MM.1S (cell line): ENCODE measurements at regions not wholly inside any gene's neighbourhood (a gene's known extent, or its start where the extent isn't known, plus 50 kb on each side); places are given as distances from the start of the nearest gene placed in this dataset.
"Not testable (repeated sequence)": the region's sequence is repeated elsewhere in the genome, so short reads cannot be mapped to it uniquely, and the experiment has no call there.

Experiments
- DNase-seq: peaks from one replicate; pipeline ENCODE4 v3.0.0-alpha.2; 2015
- H2AFZ ChIP-seq: fragments of 300-600 bp; sonication (generic); 2 replicates; pipeline ENCODE4 v1.6.0; 2016; ENCODE audit warnings: antibody characterized with exemption, low read length
- H3F3A ChIP-seq: fragments of 300-600 bp; sonication (generic); 2 replicates; pipeline ENCODE4 v1.6.1; 2016; ENCODE audit warnings: mild to moderate bottlenecking, antibody characterized with exemption, low read length, moderate library complexity, mixed read lengths; ENCODE audit not compliant: insufficient read depth
- H3K27ac ChIP-seq: fragments of 300-600 bp; sonication (generic); 2 replicates; pipeline ENCODE4 v1.5.1; 2016; ENCODE audit warnings: mild to moderate bottlenecking, low read length
- H3K27me3 ChIP-seq: fragments of 300-600 bp; sonication (generic); replicated peaks from 2 replicates; pipeline ENCODE4 v1.6.0; 2016; ENCODE audit warnings: low read length; ENCODE audit not compliant: insufficient read depth
- H3K36me3 ChIP-seq: fragments of 300-600 bp; sonication (generic); replicated peaks from 2 replicates; pipeline ENCODE4 v1.6.1; 2016; ENCODE audit warnings: mild to moderate bottlenecking, low read length, mixed read lengths; ENCODE audit not compliant: insufficient read depth
- H3K4me1 ChIP-seq: fragments of 300-600 bp; sonication (generic); 2 replicates; pipeline ENCODE4 v1.6.1; 2016; ENCODE audit warnings: low read length, mixed read lengths
- H3K4me2 ChIP-seq: fragments of 300-600 bp; sonication (generic); 2 replicates; pipeline ENCODE4 v1.6.0; 2016; ENCODE audit warnings: low read depth, low read length
- H3K4me3 ChIP-seq: fragments of 300-600 bp; sonication (generic); 2 replicates; pipeline ENCODE4 v1.5.1; 2016; ENCODE audit warnings: low read length, mixed read lengths
- H3K79me2 ChIP-seq: fragments of 300-600 bp; sonication (generic); 2 replicates; pipeline ENCODE4 v1.6.1; 2016; ENCODE audit warnings: mixed run types, low read length, mixed read lengths
- H3K9ac ChIP-seq: fragments of 300-600 bp; sonication (generic); 2 replicates; pipeline ENCODE4 v1.6.1; 2016; ENCODE audit warnings: low read length, mixed read lengths
- H3K9me2 ChIP-seq: fragments of 300-600 bp; sonication (generic); replicated peaks from 2 replicates; pipeline ENCODE4 v1.6.1; 2016; ENCODE audit warnings: mild to moderate bottlenecking, low read length, mixed read lengths; ENCODE audit not compliant: insufficient read depth
- H3K9me3 ChIP-seq: fragments of 300-600 bp; sonication (generic); replicated peaks from 2 replicates; pipeline ENCODE4 v1.6.1; 2016; ENCODE audit warnings: mild to moderate bottlenecking, low read length, mixed read lengths; ENCODE audit not compliant: insufficient read depth
- H4K20me1 ChIP-seq: fragments of 300-600 bp; sonication (generic); 2 replicates; pipeline ENCODE4 v1.6.1; 2016; ENCODE audit warnings: mild to moderate bottlenecking, low read length, moderate library complexity, mixed read lengths; ENCODE audit not compliant: insufficient read depth

DNA sequence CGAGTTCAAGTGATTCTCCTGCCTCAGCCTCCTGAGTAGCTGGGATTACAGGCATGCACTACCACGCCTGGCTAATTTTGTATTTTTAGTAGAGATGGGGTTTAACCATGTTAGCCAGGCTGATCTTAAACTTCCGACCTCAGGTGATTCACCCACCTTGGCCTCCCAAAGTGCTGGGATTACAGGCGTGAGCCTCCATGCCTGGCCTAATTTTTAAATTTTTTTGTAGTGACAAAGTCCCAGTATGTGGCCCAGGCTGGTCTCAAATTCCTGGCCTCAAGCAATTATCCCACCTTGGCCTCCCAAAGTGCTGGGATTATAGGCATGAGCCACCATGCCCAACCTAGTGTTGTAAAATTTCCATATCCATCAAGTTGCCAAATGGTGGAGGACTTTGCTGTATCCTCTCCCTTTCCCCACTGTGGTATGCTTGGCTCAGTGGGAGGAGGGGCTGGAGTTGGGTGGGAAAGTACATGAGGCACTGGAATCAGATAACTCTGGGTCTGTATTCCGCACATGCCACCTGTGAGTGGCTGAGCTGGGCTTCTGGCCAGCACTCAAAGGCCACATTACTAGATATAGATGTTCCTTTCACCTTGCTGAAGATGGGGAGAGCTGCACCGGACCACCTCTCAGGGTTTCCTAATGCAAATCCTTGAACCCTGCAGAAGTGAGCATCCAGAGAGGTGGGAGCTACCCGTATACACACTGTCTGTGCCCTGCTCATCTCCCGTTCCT, 252.6 kb downstream of the GOLGA6L6 start:
- H3K4me2 ChIP-seq, DNase-seq, H2AFZ ChIP-seq, H3F3A ChIP-seq, H3K9me3 ChIP-seq, H3K27me3 ChIP-seq, H4K20me1 ChIP-seq, H3K36me3 ChIP-seq, H3K4me1 ChIP-seq, H3K27ac ChIP-seq, H3K9me2 ChIP-seq, H3K79me2 ChIP-seq, H3K9ac ChIP-seq, H3K4me3 ChIP-seq: not testable (repeated sequence)

DNA sequence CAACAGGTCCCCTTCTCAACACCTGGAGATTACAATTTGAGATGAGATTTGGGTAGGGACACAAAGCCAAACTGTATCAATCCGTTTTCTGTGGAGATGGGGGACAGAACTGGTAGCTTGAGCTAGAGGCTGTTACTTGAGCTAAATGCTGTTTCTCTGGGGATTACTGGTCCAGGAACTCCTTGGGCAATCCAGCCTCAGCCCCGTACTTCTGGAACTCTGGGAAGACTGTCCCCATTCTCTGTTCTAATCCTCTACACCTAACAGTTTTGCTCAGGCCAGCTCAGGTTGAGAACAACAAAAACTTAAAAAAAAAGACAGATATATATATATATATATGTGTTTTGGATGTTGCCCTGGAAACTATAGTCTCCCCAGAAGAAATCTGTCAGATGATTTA, 255.0 kb downstream of the GOLGA6L6 start:
- H3F3A ChIP-seq, H3K4me1 ChIP-seq, H3K27me3 ChIP-seq, H3K27ac ChIP-seq, H3K4me3 ChIP-seq, H3K4me2 ChIP-seq, H4K20me1 ChIP-seq, H3K9me2 ChIP-seq, H3K79me2 ChIP-seq, H2AFZ ChIP-seq, H3K9ac ChIP-seq, H3K36me3 ChIP-seq, DNase-seq, H3K9me3 ChIP-seq: not testable (repeated sequence)

DNA sequence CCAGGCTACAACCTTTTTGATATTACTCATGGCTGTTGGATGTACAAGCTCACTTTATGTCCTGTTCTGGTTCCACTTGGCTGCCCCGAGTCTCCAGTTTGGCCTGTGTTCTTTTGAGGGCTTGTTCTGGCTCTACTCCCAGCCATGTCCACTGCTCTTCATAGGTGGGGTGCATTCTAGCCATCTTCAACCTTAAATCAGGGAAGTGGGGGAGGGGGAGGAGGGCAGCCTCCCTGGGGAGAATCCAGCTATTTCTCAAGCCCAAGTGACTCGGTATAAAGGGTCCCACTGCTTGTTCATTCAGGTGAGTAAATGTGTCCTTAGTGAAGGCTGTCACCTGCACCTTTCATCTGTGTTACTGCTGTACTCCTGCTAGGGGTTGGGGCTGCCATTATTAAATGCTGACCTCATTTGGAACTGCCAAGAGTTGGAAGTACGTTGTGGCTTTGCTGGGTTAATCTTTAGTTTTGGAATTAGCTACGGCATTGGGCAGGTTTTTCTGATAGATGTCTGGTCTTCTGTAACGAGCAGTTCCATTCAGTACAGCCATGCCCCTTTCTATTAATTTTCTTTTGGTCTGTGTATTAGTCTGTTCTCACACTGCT, 255.8 kb downstream of the GOLGA6L6 start:
- H3K9ac ChIP-seq, H3K9me3 ChIP-seq, H3K79me2 ChIP-seq, H3K4me1 ChIP-seq, H2AFZ ChIP-seq, H3K4me3 ChIP-seq, H3K27ac ChIP-seq, H3K27me3 ChIP-seq, H3F3A ChIP-seq, H3K9me2 ChIP-seq, H4K20me1 ChIP-seq, H3K36me3 ChIP-seq, H3K4me2 ChIP-seq, DNase-seq: not testable (repeated sequence)

GRCh38 chr15:20284891-20285535, 256.6 kb downstream of the GOLGA6L6 start:
- H3K9ac ChIP-seq, H3K4me2 ChIP-seq, H3K9me2 ChIP-seq, H3F3A ChIP-seq, DNase-seq, H3K79me2 ChIP-seq, H3K27me3 ChIP-seq, H4K20me1 ChIP-seq, H3K4me1 ChIP-seq, H3K4me3 ChIP-seq, H3K9me3 ChIP-seq, H3K27ac ChIP-seq, H2AFZ ChIP-seq, H3K36me3 ChIP-seq: not testable (repeated sequence)

- not testable (repeated sequence) for H3K9me3 ChIP-seq, H3K4me3 ChIP-seq, H4K20me1 ChIP-seq, H3K79me2 ChIP-seq, H3K9ac ChIP-seq, H3K36me3 ChIP-seq, H3K4me1 ChIP-seq, H3K27me3 ChIP-seq, DNase-seq, H3K27ac ChIP-seq, H3F3A ChIP-seq, H3K9me2 ChIP-seq, H2AFZ ChIP-seq, H3K4me2 ChIP-seq
Observed at GRCh38 chr15:20283651-20284050, 257.9 kb downstream of the GOLGA6L6 start.

- Histone ChIP-seq H3K4me2 (peak overlapping the region; percentile 10; the same call in 1 of the 2 replicates), H2AFZ (0 out of 2 replicates have a peak overlapping the region, but pooled peaks have one; percentile 17), H3K4me3 (peak overlapping the region; percentile 8; the same call in 1 of the 2 replicates)
- not testable (repeated sequence) for H3F3A ChIP-seq, H3K9me2 ChIP-seq, H3K9me3 ChIP-seq, H3K4me1 ChIP-seq, DNase-seq, H3K27me3 ChIP-seq, H3K36me3 ChIP-seq, H4K20me1 ChIP-seq, H3K27ac ChIP-seq, H3K79me2 ChIP-seq, H3K9ac ChIP-seq
Observed at GRCh38 chr15:20282491-20282943, 259.1 kb downstream of the GOLGA6L6 start.

- not testable (repeated sequence) for H3K9me2 ChIP-seq, H3K9ac ChIP-seq, H4K20me1 ChIP-seq, H3F3A ChIP-seq, H3K36me3 ChIP-seq, H2AFZ ChIP-seq, H3K4me2 ChIP-seq, H3K4me3 ChIP-seq, H3K27me3 ChIP-seq, H3K9me3 ChIP-seq, DNase-seq, H3K27ac ChIP-seq, H3K4me1 ChIP-seq, H3K79me2 ChIP-seq
Observed at GRCh38 chr15:20281567-20282275, 259.9 kb downstream of the GOLGA6L6 start.
